GM12878 (cell line): ENCODE measurements at regions not wholly inside any gene's neighbourhood (a gene's known extent, or its start where the extent isn't known, plus 50 kb on each side); places are given as distances from the start of the nearest gene placed in this dataset.

Experiments used
- EP300 ChIP-seq, 2 experiments: fragments of 150-350 bp in 1 of 2; IDR thresholded peaks; 2 replicates each; pipeline ENCODE4 v1.6.1; 2011 to 2012; ENCODE audit warnings: low read depth in 2 of 2, low read length in 2 of 2, borderline replicate concordance in 1 of 2, improper control_type of control experiment in 1 of 2, inconsistent platforms in 1 of 2; ENCODE audit not compliant: control insufficient read depth in 1 of 2
- RAD21 ChIP-seq: IDR thresholded peaks from 2 replicates; pipeline ENCODE4 v1.6.1; 2011; ENCODE audit warnings: mild to moderate bottlenecking, low read depth, low read length, moderate library complexity; ENCODE audit not compliant: insufficient read depth
- SRF ChIP-seq, 2 experiments: IDR thresholded peaks; 2 replicates each; pipeline ENCODE4 v1.6.1; 2011; ENCODE audit warnings: low read depth in 2 of 2, low read length in 2 of 2, mild to moderate bottlenecking in 1 of 2, moderate library complexity in 1 of 2
- TF ChIP-seq, protein P1 (sequence below): fragments of 450-650 bp; IDR thresholded peaks from 2 replicates; pipeline ENCODE4 v1.6.1; 2017; ENCODE audit warnings: mild to moderate bottlenecking, moderate library complexity
- TF ChIP-seq, protein P2 (sequence below), 3 experiments: IDR thresholded peaks in 2 of 3; conservative IDR thresholded peaks in 1 of 3; 2 replicates each; pipeline ENCODE4 v1.5.1; 2011; ENCODE audit warnings: low read depth in 3 of 3, low read length in 3 of 3, mild to moderate bottlenecking in 3 of 3, control low read depth in 2 of 3, moderate library complexity in 2 of 3, inconsistent platforms in 1 of 3, mixed read lengths in 1 of 3; ENCODE audit not compliant: control insufficient read depth in 2 of 3, insufficient read depth in 1 of 3; ENCODE audit errors: extremely low read depth in 1 of 3
- TF ChIP-seq, protein P3 (sequence below): IDR thresholded peaks from 2 replicates; pipeline ENCODE4 v1.6.1; 2012; ENCODE audit warnings: low read depth, low read length, improper control_type of control experiment
- TF ChIP-seq, protein P4 (sequence below): fragments of 450-650 bp; IDR thresholded peaks from 2 replicates; pipeline ENCODE4 v1.6.1; 2016; ENCODE audit warnings: mild to moderate bottlenecking, moderate library complexity, borderline replicate concordance

DNA sequence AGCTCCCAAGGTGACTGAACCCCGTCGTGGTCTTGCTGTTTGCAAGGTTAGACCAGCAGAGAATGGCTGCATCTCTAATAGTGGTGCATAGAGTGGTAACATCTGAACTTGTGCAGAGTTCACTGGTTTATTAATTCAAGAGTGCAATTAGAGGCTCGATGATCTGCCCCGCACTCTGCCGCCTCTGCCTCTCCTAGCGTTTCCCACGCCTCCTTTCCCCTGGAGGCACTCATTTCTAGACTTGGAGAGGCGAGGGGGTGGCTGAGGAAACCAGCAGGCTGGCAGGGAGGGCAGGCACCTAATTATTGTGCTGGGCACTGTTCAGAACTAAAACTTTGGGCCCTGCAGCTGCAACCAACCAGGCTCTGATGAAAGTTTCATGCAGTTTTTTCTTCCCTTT, 363.5 kb upstream of the EEF2KMT start:
- no peak for TF ChIP-seq SRF (IDR thresholded peaks at IDR 0.05; ENCODE audit: low read depth in 2 of 2, low read length in 2 of 2)
- TF ChIP-seq EP300 (IDR thresholded peaks at IDR 0.05; ENCODE audit: borderline replicate concordance in 1 of 2, control insufficient read depth in 1 of 2, low read depth in 2 of 2, low read length in 2 of 2) = no peak
- TF ChIP-seq, protein P1, sequence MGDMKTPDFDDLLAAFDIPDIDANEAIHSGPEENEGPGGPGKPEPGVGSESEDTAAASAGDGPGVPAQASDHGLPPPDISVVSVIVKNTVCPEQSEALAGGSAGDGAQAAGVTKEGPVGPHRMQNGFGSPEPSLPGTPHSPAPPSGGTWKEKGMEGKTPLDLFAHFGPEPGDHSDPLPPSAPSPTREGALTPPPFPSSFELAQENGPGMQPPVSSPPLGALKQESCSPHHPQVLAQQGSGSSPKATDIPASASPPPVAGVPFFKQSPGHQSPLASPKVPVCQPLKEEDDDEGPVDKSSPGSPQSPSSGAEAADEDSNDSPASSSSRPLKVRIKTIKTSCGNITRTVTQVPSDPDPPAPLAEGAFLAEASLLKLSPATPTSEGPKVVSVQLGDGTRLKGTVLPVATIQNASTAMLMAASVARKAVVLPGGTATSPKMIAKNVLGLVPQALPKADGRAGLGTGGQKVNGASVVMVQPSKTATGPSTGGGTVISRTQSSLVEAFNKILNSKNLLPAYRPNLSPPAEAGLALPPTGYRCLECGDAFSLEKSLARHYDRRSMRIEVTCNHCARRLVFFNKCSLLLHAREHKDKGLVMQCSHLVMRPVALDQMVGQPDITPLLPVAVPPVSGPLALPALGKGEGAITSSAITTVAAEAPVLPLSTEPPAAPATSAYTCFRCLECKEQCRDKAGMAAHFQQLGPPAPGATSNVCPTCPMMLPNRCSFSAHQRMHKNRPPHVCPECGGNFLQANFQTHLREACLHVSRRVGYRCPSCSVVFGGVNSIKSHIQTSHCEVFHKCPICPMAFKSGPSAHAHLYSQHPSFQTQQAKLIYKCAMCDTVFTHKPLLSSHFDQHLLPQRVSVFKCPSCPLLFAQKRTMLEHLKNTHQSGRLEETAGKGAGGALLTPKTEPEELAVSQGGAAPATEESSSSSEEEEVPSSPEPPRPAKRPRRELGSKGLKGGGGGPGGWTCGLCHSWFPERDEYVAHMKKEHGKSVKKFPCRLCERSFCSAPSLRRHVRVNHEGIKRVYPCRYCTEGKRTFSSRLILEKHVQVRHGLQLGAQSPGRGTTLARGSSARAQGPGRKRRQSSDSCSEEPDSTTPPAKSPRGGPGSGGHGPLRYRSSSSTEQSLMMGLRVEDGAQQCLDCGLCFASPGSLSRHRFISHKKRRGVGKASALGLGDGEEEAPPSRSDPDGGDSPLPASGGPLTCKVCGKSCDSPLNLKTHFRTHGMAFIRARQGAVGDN = no peak
- TF ChIP-seq, protein P2, sequence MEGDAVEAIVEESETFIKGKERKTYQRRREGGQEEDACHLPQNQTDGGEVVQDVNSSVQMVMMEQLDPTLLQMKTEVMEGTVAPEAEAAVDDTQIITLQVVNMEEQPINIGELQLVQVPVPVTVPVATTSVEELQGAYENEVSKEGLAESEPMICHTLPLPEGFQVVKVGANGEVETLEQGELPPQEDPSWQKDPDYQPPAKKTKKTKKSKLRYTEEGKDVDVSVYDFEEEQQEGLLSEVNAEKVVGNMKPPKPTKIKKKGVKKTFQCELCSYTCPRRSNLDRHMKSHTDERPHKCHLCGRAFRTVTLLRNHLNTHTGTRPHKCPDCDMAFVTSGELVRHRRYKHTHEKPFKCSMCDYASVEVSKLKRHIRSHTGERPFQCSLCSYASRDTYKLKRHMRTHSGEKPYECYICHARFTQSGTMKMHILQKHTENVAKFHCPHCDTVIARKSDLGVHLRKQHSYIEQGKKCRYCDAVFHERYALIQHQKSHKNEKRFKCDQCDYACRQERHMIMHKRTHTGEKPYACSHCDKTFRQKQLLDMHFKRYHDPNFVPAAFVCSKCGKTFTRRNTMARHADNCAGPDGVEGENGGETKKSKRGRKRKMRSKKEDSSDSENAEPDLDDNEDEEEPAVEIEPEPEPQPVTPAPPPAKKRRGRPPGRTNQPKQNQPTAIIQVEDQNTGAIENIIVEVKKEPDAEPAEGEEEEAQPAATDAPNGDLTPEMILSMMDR (IDR thresholded peaks at IDR 0.05 in 2 of 3, conservative IDR thresholded peaks at IDR 0.05 in 1 of 3; ENCODE audit: control insufficient read depth in 2 of 3, extremely low read depth in 1 of 3, insufficient read depth in 1 of 3, low read depth in 3 of 3, low read length in 3 of 3) = no peak
- TF ChIP-seq, protein P3, sequence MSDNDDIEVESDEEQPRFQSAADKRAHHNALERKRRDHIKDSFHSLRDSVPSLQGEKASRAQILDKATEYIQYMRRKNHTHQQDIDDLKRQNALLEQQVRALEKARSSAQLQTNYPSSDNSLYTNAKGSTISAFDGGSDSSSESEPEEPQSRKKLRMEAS = no peak
- TF ChIP-seq RAD21 = no peak
- TF ChIP-seq, protein P4, sequence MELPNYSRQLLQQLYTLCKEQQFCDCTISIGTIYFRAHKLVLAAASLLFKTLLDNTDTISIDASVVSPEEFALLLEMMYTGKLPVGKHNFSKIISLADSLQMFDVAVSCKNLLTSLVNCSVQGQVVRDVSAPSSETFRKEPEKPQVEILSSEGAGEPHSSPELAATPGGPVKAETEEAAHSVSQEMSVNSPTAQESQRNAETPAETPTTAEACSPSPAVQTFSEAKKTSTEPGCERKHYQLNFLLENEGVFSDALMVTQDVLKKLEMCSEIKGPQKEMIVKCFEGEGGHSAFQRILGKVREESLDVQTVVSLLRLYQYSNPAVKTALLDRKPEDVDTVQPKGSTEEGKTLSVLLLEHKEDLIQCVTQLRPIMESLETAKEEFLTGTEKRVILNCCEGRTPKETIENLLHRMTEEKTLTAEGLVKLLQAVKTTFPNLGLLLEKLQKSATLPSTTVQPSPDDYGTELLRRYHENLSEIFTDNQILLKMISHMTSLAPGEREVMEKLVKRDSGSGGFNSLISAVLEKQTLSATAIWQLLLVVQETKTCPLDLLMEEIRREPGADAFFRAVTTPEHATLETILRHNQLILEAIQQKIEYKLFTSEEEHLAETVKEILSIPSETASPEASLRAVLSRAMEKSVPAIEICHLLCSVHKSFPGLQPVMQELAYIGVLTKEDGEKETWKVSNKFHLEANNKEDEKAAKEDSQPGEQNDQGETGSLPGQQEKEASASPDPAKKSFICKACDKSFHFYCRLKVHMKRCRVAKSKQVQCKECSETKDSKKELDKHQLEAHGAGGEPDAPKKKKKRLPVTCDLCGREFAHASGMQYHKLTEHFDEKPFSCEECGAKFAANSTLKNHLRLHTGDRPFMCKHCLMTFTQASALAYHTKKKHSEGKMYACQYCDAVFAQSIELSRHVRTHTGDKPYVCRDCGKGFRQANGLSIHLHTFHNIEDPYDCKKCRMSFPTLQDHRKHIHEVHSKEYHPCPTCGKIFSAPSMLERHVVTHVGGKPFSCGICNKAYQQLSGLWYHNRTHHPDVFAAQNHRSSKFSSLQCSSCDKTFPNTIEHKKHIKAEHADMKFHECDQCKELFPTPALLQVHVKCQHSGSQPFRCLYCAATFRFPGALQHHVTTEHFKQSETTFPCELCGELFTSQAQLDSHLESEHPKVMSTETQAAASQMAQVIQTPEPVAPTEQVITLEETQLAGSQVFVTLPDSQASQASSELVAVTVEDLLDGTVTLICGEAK = no peak
